Caco-2 (cell line): ENCODE measurements at regions not wholly inside any gene's neighbourhood (a gene's known extent, or its start where the extent isn't known, plus 50 kb on each side); places are given as distances from the start of the nearest gene placed in this dataset.

Source experiments
- BruUV-seq: library from RNA; stranded (reverse); fragments of 400-500 nt; replicated peaks from 2 replicates; lab custom pipeline; 2021; lab: Mats Ljungman, UMichigan
- CTCF ChIA-PET: fragments of 300-600 bp; sonication (Branson Sonifier 250); formaldehyde crosslinking; loops from one replicate; lab custom pipeline; 2022; ENCODE audit warnings: antibody characterized with exemption; lab: Charles Lee
- POLR2A ChIA-PET: fragments of 300-600 bp; sonication (Branson Sonifier 250); formaldehyde crosslinking; loops from one replicate; lab custom pipeline; 2022; ENCODE audit warnings: antibody characterized with exemption; lab: Charles Lee
- DNase-seq, 2 experiments: peaks; one replicate each; pipeline versions ENCODE4 v3.0.0 to v3.0.0-alpha.2; 2020 to 2022
- H3K27me3 ChIP-seq: replicated peaks from 2 replicates; pipeline ENCODE4 v1.6.0; 2011; ENCODE audit warnings: low read length; ENCODE audit not compliant: control insufficient read depth, insufficient read depth
- H3K36me3 ChIP-seq: 2 replicates; pipeline ENCODE4 v1.5.1; 2011; ENCODE audit warnings: low read length; ENCODE audit not compliant: control insufficient read depth, insufficient read depth
- H3K4me1 ChIP-seq: fragments of 250-450 bp; sonication (Bioruptor Pico); 2 replicates; pipeline ENCODE4 v1.5.1; 2020; ENCODE audit warnings: mild to moderate bottlenecking
- H3K4me3 ChIP-seq: 2 replicates; pipeline ENCODE4 v1.5.1; 2011; ENCODE audit warnings: low read depth, mild to moderate bottlenecking, control low read depth, low read length
- H3K9me3 ChIP-seq: fragments of 250-450 bp; sonication (Bioruptor Pico); 2 replicates; pipeline ENCODE4 v1.5.1; 2020; ENCODE audit warnings: mild to moderate bottlenecking, moderate library complexity
- H3K27ac Mint-ChIP-seq: one replicate; pipeline ENCODE4 v1.8.0; 2022; ENCODE audit warnings: mixed read lengths; ENCODE audit not compliant: unreplicated experiment
- H3K27me3 Mint-ChIP-seq: one replicate; pipeline ENCODE4 v1.8.0; 2022; ENCODE audit warnings: mixed read lengths; ENCODE audit not compliant: insufficient read depth, unreplicated experiment
- H3K36me3 Mint-ChIP-seq: one replicate; pipeline ENCODE4 v1.8.0; 2022; ENCODE audit warnings: mild to moderate bottlenecking, mixed read lengths; ENCODE audit not compliant: insufficient read depth, unreplicated experiment
- H3K4me1 Mint-ChIP-seq: one replicate; pipeline ENCODE4 v1.8.0; 2022; ENCODE audit warnings: low read depth, mixed read lengths; ENCODE audit not compliant: unreplicated experiment
- H3K4me3 Mint-ChIP-seq: one replicate; pipeline ENCODE4 v1.8.0; 2022; ENCODE audit warnings: mild to moderate bottlenecking, moderate library complexity, mixed read lengths; ENCODE audit not compliant: unreplicated experiment
- H3K9me3 Mint-ChIP-seq: one replicate; pipeline ENCODE4 v1.8.0; 2022; ENCODE audit warnings: mixed read lengths; ENCODE audit not compliant: unreplicated experiment
- intact Hi-C: fragments of 100-400 bp; cut with micrococcal nuclease; formaldehyde crosslinking; loops from one replicate; pipeline ENCODE4 v1.10.0; 2022; ENCODE audit not compliant: unreplicated experiment
- TF ChIP-seq, protein P1 (sequence below), 2 experiments: fragments of 200-600 bp in 1 of 2; IDR thresholded peaks; 1 replicate in 1 of 2; 2 replicates in 1 of 2; pipeline versions ENCODE4 v1.5.1 to v1.8.0; 2011 to 2022; ENCODE audit warnings: antibody characterized with exemption in 1 of 2, control low read depth in 1 of 2, inconsistent platforms in 1 of 2, low read depth in 1 of 2, low read length in 1 of 2, mild to moderate bottlenecking in 1 of 2, moderate library complexity in 1 of 2; ENCODE audit not compliant: insufficient read depth in 1 of 2, severe bottlenecking in 1 of 2, unreplicated experiment in 1 of 2

DNA sequence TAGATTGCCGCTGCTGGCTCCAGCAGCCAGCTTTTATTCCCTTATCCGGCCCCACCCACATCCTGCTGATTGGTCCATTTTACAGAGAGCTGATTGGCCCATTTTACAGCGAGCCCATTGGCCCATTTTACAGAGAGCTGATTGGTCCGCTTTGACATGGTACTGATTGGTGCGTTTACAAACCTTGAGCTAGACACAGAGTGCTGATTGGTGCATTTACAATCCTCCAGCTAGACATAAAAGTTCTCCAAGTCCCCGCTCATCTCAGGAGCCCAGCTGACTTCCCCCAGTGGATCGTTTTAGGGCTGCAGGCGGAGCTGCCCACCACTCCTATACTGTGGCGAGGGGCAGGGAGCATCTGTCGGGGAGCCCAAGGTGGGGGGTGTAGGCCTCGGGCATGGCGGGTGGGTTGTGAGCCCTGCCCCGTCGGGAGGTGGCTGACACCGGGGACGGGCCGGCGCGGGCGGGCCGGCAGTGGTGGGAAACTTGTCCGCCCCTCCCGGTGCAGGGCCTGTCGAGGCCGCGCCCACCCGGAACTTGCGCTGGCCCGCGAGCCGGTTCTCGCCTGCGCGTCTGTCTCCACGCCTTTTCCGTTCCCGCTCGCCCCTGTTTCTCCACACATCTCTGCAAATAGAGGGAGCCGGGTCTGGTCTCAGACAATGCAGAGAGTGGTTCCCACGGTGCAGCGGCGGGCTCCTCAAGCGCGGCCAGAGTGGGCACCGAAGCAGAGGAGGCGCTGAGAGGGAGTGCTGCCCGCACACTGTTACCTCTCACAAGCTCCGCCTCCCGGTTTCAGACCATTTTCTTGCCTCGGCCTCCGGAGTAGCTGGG, 86.1 kb upstream of the STMND1 start:
- no TSS peak for BruUV-seq
- no peaks in the 10 kb centered on the region for H3K4me1 Mint-ChIP-seq
- ChIA-PET CTCF (no interaction called here), POLR2A (interaction anchor here (0.7 kb wide), 1 partner anchor 32 kb away, joined by 3 read pairs; no protein-coding TSS in a partner anchor)
- H3K27ac Mint-ChIP-seq, result no peak overlapping the region
- H3K36me3 ChIP-seq, result no peaks in the 10 kb centered on the region
- no peaks in the 10 kb centered on the region for H3K4me1 ChIP-seq
- no peaks in the 10 kb centered on the region for H3K9me3 Mint-ChIP-seq
- peak overlapping the region; percentile 21 for H3K4me3 ChIP-seq
- peak in 1 of 2 experiments; percentile 10 for DNase-seq
- TF ChIP-seq, protein P1, sequence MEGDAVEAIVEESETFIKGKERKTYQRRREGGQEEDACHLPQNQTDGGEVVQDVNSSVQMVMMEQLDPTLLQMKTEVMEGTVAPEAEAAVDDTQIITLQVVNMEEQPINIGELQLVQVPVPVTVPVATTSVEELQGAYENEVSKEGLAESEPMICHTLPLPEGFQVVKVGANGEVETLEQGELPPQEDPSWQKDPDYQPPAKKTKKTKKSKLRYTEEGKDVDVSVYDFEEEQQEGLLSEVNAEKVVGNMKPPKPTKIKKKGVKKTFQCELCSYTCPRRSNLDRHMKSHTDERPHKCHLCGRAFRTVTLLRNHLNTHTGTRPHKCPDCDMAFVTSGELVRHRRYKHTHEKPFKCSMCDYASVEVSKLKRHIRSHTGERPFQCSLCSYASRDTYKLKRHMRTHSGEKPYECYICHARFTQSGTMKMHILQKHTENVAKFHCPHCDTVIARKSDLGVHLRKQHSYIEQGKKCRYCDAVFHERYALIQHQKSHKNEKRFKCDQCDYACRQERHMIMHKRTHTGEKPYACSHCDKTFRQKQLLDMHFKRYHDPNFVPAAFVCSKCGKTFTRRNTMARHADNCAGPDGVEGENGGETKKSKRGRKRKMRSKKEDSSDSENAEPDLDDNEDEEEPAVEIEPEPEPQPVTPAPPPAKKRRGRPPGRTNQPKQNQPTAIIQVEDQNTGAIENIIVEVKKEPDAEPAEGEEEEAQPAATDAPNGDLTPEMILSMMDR (IDR thresholded peaks at IDR 0.05; ENCODE audit: insufficient read depth in 1 of 2, low read depth in 1 of 2, low read length in 1 of 2, severe bottlenecking in 1 of 2, unreplicated experiment in 1 of 2), result no peak
- intact Hi-C loops, result no loop called here
- H3K9me3 ChIP-seq, result no peaks in the 10 kb centered on the region
- no peaks in the 10 kb centered on the region for H3K27me3 Mint-ChIP-seq
- peak overlapping the region; percentile 8 for H3K4me3 Mint-ChIP-seq
- no peaks in the 10 kb centered on the region for H3K27me3 ChIP-seq
- no peaks in the 10 kb centered on the region for H3K36me3 Mint-ChIP-seq

DNA sequence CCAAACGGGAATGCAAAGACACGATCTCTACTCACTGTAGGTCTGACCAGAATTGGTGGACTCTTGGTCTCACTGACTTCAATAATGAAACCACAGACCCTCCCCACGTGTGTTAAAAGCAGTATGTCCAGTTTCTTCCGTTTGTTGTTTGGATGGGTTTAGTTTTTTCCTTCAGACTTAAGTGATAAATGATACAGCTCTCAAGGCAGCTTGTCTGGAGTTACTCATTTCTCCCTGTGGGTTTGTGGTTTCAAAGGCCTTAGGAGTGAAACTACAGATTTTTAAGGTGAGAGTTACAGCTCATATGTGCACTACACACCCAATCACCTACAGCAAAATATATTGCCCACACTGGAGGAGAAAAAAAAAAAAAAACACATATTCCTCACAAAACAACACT, 86.7 kb upstream of the STMND1 start:
- H3K27me3 Mint-ChIP-seq, result no peaks in the 10 kb centered on the region
- ChIA-PET CTCF (no interaction called here), POLR2A (interaction anchor here (0.7 kb wide), 1 partner anchor 32 kb away, joined by 3 read pairs; no protein-coding TSS in a partner anchor)
- TF ChIP-seq, protein P1 (IDR thresholded peaks at IDR 0.05; ENCODE audit: insufficient read depth in 1 of 2, low read depth in 1 of 2, low read length in 1 of 2, severe bottlenecking in 1 of 2, unreplicated experiment in 1 of 2), result no peak
- intact Hi-C loops, result no loop called here
- H3K27ac Mint-ChIP-seq, result no peak overlapping the region
- BruUV-seq, result no TSS peak
- Histone ChIP-seq H3K36me3 (no peaks in the 10 kb centered on the region), H3K4me3 (no peak overlapping the region), H3K9me3 (no peaks in the 10 kb centered on the region), H3K27me3 (no peaks in the 10 kb centered on the region), H3K4me1 (no peaks in the 10 kb centered on the region)
- no peaks in the 10 kb centered on the region for H3K36me3 Mint-ChIP-seq
- H3K9me3 Mint-ChIP-seq, result no peaks in the 10 kb centered on the region
- no peak for DNase-seq
- H3K4me1 Mint-ChIP-seq, result no peaks in the 10 kb centered on the region
- no peak overlapping the region for H3K4me3 Mint-ChIP-seq

DNA sequence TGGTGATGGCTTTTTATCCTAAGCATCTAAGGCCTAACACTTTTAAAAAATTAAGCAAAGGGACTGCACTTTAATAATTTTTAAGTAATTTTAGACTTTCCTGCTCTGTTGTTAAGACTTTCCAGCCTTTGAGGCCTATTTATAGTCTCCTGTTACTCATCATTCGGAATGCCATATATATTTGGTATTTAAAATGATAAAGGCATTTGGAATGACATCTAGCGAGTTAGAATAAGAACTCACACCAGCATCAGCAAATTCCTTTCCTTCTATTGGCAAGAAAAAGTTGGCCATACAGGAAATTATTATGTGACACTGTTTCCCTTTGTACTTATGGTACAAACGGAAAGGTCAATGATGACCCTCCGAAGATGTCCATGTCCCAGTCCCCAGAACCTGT, 88.1 kb upstream of the STMND1 start:
- Mint-ChIP-seq H3K4me1 (no peaks in the 10 kb centered on the region), H3K36me3 (no peaks in the 10 kb centered on the region)
- BruUV-seq, result no TSS peak

More for the DNA sequence above, 88.1 kb upstream of the STMND1 start:
- H3K9me3 Mint-ChIP-seq, result no peaks in the 10 kb centered on the region
- no peak overlapping the region for H3K27ac Mint-ChIP-seq
- H3K27me3 ChIP-seq, result no peaks in the 10 kb centered on the region
- TF ChIP-seq, protein P1 (IDR thresholded peaks at IDR 0.05; ENCODE audit: insufficient read depth in 1 of 2, low read depth in 1 of 2, low read length in 1 of 2, severe bottlenecking in 1 of 2, unreplicated experiment in 1 of 2), result no peak
- no peaks in the 10 kb centered on the region for H3K4me1 ChIP-seq
- CTCF ChIA-PET, result no interaction called here
- H3K27me3 Mint-ChIP-seq, result peaks cover 3% of the 10 kb centered on the region
- intact Hi-C loops, result no loop called here
- POLR2A ChIA-PET, result no interaction called here
- H3K36me3 ChIP-seq, result no peaks in the 10 kb centered on the region
- no peak overlapping the region for H3K4me3 Mint-ChIP-seq
- H3K4me3 ChIP-seq, result no peak overlapping the region
- no peak for DNase-seq
- H3K9me3 ChIP-seq, result no peaks in the 10 kb centered on the region
